ENCODE measurements at regions not wholly inside any gene's neighbourhood (a gene's known extent, or its start where the extent isn't known, plus 50 kb on each side); places are given as distances from the start of the nearest gene placed in this dataset.

- TF ChIP-seq EZH2phosphoT487 (IDR thresholded peaks at IDR 0.05; ENCODE audit: low read length) (no peak), EZH2 (optimal IDR thresholded peaks at IDR 0.05; ENCODE audit: low read depth, low read length) (no peak)
- TF ChIP-seq, protein P1, sequence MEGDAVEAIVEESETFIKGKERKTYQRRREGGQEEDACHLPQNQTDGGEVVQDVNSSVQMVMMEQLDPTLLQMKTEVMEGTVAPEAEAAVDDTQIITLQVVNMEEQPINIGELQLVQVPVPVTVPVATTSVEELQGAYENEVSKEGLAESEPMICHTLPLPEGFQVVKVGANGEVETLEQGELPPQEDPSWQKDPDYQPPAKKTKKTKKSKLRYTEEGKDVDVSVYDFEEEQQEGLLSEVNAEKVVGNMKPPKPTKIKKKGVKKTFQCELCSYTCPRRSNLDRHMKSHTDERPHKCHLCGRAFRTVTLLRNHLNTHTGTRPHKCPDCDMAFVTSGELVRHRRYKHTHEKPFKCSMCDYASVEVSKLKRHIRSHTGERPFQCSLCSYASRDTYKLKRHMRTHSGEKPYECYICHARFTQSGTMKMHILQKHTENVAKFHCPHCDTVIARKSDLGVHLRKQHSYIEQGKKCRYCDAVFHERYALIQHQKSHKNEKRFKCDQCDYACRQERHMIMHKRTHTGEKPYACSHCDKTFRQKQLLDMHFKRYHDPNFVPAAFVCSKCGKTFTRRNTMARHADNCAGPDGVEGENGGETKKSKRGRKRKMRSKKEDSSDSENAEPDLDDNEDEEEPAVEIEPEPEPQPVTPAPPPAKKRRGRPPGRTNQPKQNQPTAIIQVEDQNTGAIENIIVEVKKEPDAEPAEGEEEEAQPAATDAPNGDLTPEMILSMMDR (IDR thresholded peaks at IDR 0.05; ENCODE audit: low read length): no peak
Measured at GRCh38 chr6:144654506-144654905, 369.4 kb downstream of the UTRN start.

DNA sequence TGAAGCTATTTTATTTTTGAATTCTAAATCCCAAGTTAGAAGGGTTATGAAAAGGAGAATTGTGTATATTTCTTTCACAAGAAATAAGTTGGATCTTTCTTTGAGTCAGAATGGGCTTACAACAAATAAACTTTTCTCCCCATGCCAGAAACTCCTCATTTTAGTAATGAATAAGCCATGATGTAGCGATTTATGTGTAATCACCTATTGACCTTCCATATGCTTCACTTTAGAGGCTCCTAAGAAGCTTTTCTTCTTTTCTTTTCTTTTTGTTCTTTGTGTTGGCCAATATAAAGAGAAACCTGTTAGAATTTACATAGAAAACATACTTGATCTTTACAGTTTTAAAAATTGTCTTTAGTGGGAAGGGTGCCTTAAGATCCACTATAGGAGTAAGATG lies 370.2 kb downstream of the UTRN start:
- Histone ChIP-seq H3K27ac (ENCODE audit: low read length) (no peak overlapping the region), H3K9ac (ENCODE audit: low read length) (no peak overlapping the region), H3K9me3 (replicated peaks; ENCODE audit: insufficient read depth, low read length) (no peaks in the 10 kb centered on the region), H3K79me2 (ENCODE audit: low read length) (no peaks in the 10 kb centered on the region), H3K9me2 (replicated peaks; ENCODE audit: insufficient read depth, low read length) (no peaks in the 10 kb centered on the region), H3K4me2 (ENCODE audit: low read depth, low read length) (no peak overlapping the region), H3K27me3 (replicated peaks; ENCODE audit: insufficient read depth, low read length) (no peaks in the 10 kb centered on the region), H4K20me1 (ENCODE audit: insufficient read depth, low read length) (no peaks in the 10 kb centered on the region), H2AFZ (ENCODE audit: low read length) (no peak overlapping the region), H3K4me1 (ENCODE audit: low read length) (no peaks in the 10 kb centered on the region), H3K4me3 (ENCODE audit: low read length) (no peak overlapping the region), H3K36me3 (replicated peaks; ENCODE audit: insufficient read depth, low read length) (no peaks in the 10 kb centered on the region), H3F3A (ENCODE audit: insufficient read depth, low read length) (no peaks in the 10 kb centered on the region)
- DNase-seq: no peak
- no peak for TF ChIP-seq EZH2 (optimal IDR thresholded peaks at IDR 0.05; ENCODE audit: low read depth, low read length)
- TF ChIP-seq, protein P1 (IDR thresholded peaks at IDR 0.05; ENCODE audit: low read length): no peak
- TF ChIP-seq EZH2phosphoT487 (IDR thresholded peaks at IDR 0.05; ENCODE audit: low read length): no peak

More at GRCh38 chr6:144654506-144654905, 369.4 kb downstream of the UTRN start:
- Histone ChIP-seq H3K9me2 (replicated peaks; ENCODE audit: insufficient read depth, low read length) (no peaks in the 10 kb centered on the region), H4K20me1 (ENCODE audit: insufficient read depth, low read length) (no peaks in the 10 kb centered on the region), H3K36me3 (replicated peaks; ENCODE audit: insufficient read depth, low read length) (no peaks in the 10 kb centered on the region), H3K4me3 (ENCODE audit: low read length) (no peak overlapping the region), H3K27me3 (replicated peaks; ENCODE audit: insufficient read depth, low read length) (no peaks in the 10 kb centered on the region), H2AFZ (ENCODE audit: low read length) (no peak overlapping the region), H3K27ac (ENCODE audit: low read length) (no peak overlapping the region), H3K79me2 (ENCODE audit: low read length) (no peaks in the 10 kb centered on the region), H3K9me3 (replicated peaks; ENCODE audit: insufficient read depth, low read length) (no peaks in the 10 kb centered on the region), H3K4me2 (ENCODE audit: low read depth, low read length) (no peak overlapping the region), H3K4me1 (ENCODE audit: low read length) (no peaks in the 10 kb centered on the region), H3K9ac (ENCODE audit: low read length) (no peak overlapping the region), H3F3A (ENCODE audit: insufficient read depth, low read length) (no peaks in the 10 kb centered on the region)
- DNase-seq: no peak

- H3K4me2 ChIP-seq (ENCODE audit: low read depth, low read length): no peak overlapping the region
- no peaks in the 10 kb centered on the region for H3K79me2 ChIP-seq (ENCODE audit: low read length)
Measured at GRCh38 chr6:144657691-144658090, 372.6 kb downstream of the UTRN start.

More at GRCh38 chr6:144657691-144658090, 372.6 kb downstream of the UTRN start:
- no peak for DNase-seq
- no peaks in the 10 kb centered on the region for H3K36me3 ChIP-seq (replicated peaks; ENCODE audit: insufficient read depth, low read length)
- H3K27ac ChIP-seq (ENCODE audit: low read length): no peak overlapping the region
- H3F3A ChIP-seq (ENCODE audit: insufficient read depth, low read length): no peaks in the 10 kb centered on the region
- H3K9me3 ChIP-seq (replicated peaks; ENCODE audit: insufficient read depth, low read length): no peaks in the 10 kb centered on the region
- no peaks in the 10 kb centered on the region for H3K4me1 ChIP-seq (ENCODE audit: low read length)
- no peaks in the 10 kb centered on the region for H3K27me3 ChIP-seq (replicated peaks; ENCODE audit: insufficient read depth, low read length)
- H3K9ac ChIP-seq (ENCODE audit: low read length): no peak overlapping the region
- H3K4me3 ChIP-seq (ENCODE audit: low read length): no peak overlapping the region
- H2AFZ ChIP-seq (ENCODE audit: low read length): no peak overlapping the region
- H4K20me1 ChIP-seq (ENCODE audit: insufficient read depth, low read length): no peaks in the 10 kb centered on the region
- TF ChIP-seq, protein P1 (IDR thresholded peaks at IDR 0.05; ENCODE audit: low read length): no peak
- TF ChIP-seq EZH2 (optimal IDR thresholded peaks at IDR 0.05; ENCODE audit: low read depth, low read length) (no peak), EZH2phosphoT487 (IDR thresholded peaks at IDR 0.05; ENCODE audit: low read length) (no peak)
- no peaks in the 10 kb centered on the region for H3K9me2 ChIP-seq (replicated peaks; ENCODE audit: insufficient read depth, low read length)
